ENCODE measurements at regions not wholly inside any gene's neighbourhood (a gene's known extent, or its start where the extent isn't known, plus 50 kb on each side); places are given as distances from the start of the nearest gene placed in this dataset.
"Not testable (repeated sequence)": the region's sequence is repeated elsewhere in the genome, so short reads cannot be mapped to it uniquely, and the experiment has no call there.

- DNase-seq (ENCODE audit: low spot score) = no peak
Observed at GRCh38 chr15:39503526-39503925, 77.4 kb upstream of the THBS1 start.

DNA sequence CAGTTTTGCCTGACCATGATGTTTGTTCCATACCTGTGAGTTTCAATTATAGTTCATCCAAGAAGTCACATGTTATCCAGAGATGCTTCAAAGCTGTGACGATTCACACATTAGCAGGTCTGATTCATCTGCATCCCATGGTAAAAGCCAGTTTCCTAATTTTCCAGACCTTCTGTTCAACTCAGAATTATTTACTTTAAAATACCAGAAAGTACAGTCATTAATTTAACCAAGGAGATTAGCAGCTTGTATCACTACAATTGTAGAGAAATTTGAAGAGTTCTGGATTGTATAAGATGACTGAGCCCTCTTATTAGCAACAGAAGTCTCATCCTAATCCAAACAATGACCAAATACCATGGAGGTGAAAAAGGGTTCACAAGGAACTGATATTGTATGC lies 76.1 kb upstream of the THBS1 start:
- no peak for DNase-seq (ENCODE audit: low spot score)

- no peak for DNase-seq (ENCODE audit: low spot score)
Observed at GRCh38 chr15:39506146-39506545, 74.7 kb upstream of the THBS1 start.

GRCh38 chr15:39508536-39508935 lies 72.3 kb upstream of the THBS1 start:
- no peak for DNase-seq (ENCODE audit: low spot score)

DNA sequence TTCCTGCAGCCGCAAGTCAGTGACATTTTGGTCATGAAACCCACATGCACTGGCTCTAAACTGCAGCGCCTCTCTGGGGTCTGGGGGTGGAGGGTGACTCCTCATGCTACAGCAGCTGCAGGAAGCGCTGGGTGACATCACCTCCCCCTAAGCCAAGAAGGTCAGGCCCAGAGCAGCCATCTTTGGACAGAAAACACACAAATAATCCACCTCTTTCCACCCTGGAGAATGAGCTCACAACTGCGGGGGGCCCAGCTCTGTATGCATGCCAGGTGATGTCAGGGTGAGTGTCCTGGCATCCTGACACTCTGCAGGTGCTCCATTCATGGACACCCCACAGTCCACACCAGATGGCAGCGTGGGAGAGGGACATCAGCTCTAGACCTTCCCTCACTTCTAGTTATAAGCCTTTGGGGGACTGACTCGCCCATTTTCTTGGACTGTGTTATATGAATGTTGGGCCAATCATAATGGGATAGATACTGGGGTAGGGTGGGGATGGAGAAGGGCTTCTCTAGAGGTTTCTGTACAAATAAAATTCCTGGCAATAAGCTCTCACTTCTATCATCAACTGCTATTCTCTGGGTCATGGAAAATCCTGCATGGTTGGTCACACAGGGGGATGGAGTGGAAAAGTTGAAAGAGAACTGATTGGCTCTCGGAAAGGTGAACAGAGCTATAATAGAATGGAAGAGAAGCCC lies 70.7 kb upstream of the THBS1 start:
- no peak for DNase-seq (ENCODE audit: low spot score)

DNA sequence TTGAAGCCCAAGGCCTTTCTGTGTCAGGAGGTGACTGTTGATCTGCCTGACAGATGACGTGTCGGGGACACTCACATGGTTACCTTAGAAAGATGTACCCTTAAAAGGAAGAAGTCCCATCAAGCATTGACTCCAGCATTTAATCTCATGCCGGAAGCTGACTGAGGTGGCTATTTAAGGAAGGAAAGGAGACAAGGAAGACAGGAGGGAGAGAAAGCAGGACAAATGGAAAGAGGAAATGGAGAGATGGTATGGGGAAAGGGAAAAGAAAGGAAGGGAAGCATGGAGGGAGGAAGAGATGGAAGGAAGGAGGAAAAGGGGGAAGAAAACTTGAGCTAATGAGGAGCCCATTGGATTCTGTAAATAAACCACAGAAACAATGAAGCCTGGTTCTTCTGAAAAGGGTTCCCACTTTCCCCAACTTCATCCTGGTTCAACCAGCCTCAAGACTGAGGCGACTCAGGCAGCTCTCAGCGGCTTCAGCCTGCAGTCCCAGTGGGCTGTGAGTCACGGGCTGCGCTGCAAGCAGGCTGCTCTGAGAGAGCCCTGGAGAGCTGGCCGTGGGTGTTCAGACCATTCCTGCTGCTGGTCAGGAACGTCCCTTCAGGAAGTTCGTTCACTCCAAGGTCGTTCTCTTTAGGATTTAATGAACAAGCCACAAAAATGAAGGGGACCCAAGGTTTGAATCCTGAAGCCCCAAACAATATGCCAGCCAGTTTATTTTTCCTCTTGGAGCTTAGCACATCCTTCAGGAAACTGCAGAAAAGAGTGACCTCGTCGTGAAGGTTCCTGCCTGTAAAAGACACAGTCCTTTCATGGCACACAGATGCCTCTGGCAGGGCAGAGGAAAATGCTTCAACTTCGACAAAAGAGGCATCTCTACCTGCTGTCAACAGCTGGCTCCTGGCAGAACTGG lies 69.6 kb upstream of the THBS1 start:
- DNase-seq (ENCODE audit: low spot score) = peak; percentile 71

GRCh38 chr15:39511916-39512260 lies 69.0 kb upstream of the THBS1 start:
- DNase-seq (ENCODE audit: low spot score) = no peak

DNA sequence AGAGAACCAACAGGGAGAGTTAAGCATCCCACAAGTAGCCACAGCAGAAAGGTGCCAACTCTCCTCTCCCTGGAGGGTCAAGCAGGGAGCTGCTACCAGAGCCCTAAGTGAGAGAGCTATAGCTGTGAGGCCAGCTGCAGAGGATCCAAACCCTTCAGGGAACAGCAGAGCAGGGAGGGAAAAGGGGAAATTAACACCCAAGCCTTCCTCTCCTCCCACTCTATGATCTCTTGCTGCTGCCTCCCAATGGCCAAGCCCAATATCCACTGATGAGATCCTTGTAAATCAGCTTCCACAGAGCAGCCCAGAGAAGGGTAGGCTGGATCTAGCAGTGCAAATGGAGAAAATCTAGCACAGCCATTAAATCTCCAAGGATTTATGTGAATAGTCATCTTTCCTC lies 68.2 kb upstream of the THBS1 start:
- no peak for DNase-seq (ENCODE audit: low spot score)

GRCh38 chr15:39513936-39514335 lies 66.9 kb upstream of the THBS1 start:
- no peak for DNase-seq (ENCODE audit: low spot score)

- no peak for DNase-seq (ENCODE audit: low spot score)
Observed at GRCh38 chr15:39514933-39515332, 65.9 kb upstream of the THBS1 start.

DNA sequence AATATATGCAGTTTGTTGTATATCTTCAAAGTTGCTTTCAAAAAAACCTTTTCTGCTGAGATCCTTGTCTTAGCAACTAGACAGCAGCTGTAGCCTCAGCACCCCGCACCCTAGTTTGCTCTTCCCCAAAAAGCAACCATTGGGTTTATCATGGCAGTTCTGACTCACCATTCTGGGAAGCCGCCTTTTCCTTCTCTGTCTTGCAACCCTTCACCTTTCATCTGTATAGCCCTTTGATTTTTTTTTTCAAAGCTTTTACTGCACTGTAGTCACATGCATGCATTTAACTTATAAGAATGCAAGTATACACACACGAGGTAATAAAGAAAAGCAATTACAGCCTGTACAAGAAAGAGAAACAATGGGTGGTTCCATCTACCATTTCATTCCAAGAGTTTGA lies 65.1 kb upstream of the THBS1 start:
- no peak for DNase-seq (ENCODE audit: low spot score)

GRCh38 chr15:39517122-39517855 lies 63.6 kb upstream of the THBS1 start:
- no peak for DNase-seq (ENCODE audit: low spot score)

DNA sequence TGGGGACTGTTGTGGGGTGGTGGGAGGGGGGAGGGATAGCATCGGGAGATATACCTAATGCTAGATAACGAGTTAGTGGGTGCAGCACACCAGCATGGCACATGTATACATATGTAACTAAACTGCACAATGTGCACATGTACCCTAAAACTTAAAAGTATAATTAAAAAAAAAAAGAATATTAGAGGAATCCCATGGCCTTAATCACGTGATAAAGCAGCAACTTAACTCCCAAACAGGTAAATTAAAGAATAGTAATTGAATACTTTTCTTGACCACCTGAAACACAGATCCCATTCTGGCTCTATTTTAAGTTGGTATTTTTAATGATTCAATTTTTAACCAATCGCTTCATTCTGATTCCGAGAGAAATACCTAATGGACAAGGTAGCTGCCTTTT lies 56.9 kb upstream of the THBS1 start:
- not testable (repeated sequence) for DNase-seq (ENCODE audit: low spot score)

DNA sequence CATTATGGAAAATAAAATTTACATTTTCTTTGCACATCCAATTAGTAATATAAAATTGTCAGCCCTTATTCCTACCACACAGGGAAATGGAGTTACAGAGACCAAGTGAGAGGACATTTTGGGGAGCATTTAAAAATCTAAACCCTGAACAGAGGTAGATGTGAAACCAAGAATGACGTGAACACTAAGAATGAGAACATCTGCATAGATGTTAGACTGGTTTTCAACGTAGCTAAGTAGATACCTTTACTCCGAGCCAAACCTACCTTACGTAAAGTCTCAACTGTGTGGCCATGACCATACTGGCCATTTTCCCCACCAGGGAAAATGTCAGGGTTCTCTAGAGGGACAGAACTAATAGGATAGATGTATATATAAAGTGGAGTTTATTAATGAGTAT lies 51.4 kb upstream of the THBS1 start:
- DNase-seq (ENCODE audit: low spot score) = no peak

DNA sequence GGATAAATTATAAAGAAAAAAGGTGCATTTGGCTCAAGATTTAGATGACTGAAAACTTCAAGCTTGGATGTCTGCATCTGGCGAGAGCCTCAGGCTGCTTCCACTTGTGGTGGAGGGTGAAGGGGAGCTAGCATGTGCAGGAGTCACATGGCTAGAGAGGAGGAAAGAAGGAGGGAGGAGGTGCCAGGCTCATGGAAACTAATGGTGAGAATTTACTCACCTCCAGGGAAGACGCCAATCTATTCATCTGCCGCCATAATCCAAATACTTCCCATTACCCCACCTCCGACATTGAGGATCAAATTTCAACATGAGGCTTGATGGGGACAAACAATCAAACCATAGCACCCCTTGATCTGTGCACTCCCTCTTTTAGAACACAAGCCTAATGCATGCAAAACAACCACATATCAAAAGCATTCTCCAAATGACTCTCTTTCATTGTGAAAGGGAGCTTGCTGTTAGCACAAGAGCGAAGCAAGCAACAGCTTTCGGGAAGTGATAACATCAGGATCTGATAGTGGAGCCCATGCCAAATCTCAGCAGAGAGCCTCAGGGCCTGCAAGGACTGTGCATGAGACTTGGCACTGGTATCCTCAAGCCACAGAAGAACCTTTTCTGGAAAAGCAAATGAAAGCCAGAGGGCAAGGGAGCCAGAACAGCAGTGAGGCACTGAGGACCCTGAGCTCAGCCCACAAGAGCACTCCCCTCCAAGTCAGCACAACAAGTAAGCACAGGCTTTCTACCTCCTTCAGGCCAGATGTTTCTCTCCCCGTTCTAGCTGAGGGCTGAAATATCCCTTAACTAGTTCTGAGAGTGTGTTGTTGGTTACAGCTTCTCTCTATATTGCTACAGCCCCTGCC lies 50.2 kb upstream of the THBS1 start:
- no peak for DNase-seq (ENCODE audit: low spot score)
